SW480 (cell line): ENCODE measurements at regions not wholly inside any gene's neighbourhood (a gene's known extent, or its start where the extent isn't known, plus 50 kb on each side); places are given as distances from the start of the nearest gene placed in this dataset.

Experiments
- DNase-seq: peaks from one replicate; pipeline ENCODE4 v3.0.0-alpha.2; 2016; ENCODE audit warnings: low spot score

DNA sequence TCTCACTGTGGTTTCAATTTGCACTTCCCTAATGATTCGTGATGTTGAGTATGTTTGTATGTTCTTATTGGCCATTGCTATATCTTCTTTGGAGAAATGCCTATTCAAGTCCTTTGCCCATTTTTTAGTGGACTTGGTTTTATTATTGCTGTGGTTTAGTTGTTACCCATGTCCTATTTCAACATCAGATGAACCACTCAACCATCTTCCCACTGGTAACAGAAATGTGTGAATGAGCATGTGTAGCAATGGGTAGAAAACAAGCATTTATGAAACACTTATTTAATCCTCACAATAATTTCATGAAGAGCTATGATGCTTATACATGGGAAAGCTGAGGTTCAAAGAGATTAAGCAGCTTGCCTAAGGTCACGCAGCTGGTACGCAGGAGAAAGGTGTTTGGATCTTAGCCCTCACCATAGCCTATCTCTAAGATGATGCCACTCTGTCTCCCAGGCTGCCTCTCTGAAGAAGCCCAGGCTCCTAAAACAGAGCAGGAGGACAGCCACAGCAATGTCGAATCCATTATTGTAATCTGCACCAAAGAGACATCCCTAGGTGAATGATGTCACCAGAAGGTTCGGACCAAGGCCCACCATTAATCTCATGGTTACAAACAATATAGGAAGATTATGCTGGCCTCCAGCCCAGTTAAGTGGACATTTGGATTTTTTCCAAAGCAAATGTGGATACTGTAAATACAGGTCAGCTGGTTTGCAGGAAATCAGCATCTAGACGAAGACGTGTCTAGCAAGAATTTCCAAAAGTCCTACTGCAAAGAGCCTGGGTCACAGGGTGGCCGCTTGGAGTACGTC is 447.6 kb upstream of the ZMIZ1 start:
- no peak for DNase-seq

DNA sequence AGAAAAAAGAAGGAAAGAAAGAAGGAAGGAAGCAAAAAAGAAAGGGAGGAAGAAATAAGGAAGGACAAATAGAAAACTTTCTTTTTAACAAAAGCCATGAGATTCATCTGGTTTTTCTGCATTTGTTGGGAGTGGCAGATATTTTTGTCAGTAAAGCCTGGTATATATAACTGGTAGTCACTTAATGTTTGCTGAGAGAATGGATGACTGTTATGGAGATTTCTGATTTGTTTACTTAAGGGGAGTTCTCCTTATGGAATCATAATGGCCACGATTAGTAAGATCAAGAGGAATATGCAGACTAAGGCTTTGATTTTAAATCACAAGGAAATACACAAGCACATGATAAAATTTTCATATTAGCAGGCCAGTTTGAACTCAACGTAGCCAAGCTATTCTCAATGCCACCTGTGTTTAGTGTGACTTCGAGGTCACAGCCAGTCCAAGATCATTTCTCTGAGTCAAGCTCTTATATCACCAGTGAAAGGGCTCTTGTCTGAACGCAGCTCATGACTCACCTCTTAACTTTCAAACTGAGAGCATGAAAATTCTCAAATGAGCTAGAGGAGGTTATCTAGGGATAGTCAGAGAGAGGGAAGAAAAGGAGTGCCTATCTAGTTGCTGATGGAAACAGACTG is 445.1 kb upstream of the ZMIZ1 start:
- peak; percentile 54 for DNase-seq

DNA sequence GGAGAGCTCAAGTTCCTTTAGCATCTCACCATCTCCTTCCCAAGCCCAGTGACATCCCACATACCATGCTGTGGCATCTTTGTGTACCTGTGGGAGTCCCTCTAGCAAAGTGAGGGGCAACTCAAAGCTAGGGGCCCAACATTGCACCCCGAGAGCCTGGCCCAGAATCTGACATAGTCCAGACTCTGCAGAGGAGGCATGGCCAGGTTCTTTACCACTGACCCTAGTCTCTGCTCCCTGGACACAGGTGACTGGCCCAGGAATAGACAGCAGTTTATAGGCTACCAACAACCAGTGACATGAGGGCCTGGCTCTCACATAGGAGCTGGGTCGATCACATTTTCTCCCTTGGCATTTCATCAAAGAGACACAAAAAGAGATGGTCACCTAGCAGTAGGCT is 444.0 kb upstream of the ZMIZ1 start:
- no peak for DNase-seq

DNA sequence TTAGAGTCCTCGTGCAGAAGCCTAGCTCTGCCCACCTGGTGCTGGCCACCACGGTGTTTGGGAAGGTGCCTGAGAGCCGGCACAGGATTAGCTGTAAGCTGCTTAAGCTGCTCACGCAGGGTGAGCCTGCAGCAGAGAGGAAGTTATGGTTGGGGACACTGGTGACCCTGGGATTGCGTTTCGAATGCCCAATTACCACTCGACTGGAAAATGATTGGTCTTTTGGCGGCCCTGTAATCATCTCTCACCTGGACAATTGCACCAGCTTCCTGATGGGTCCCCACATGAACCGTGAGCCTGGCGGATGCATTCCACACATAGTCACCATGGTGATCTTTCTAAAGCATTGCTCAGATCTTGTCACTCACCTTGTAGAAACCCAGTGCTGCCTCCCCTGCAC is 442.3 kb upstream of the ZMIZ1 start:
- DNase-seq = peak; percentile 8

DNA sequence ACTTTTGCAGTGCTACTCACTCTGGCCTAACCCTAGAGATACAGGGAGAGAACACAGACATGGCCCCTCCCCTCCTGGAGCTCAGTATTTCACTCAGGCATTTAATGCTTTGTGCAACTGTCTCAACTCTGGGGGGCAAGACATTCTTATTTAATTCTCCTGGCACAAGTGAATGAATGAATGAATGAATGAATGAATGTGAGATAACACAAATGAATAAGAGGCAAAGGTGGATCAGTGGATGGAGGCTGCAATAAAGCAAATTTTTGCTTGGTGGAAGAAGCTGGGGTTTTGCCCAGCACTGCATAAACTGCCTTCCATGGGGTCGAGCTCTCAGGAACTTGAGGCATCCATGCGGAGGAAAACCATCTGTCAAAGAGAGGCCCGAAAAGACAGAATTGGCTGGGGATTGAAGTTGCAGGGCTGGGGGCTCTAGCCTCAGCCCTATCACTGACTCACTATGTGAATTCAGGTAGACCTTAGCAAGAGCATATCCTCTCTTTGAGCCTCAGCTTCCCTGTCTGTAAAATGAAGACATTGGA is 441.4 kb upstream of the ZMIZ1 start:
- DNase-seq = no peak

DNA sequence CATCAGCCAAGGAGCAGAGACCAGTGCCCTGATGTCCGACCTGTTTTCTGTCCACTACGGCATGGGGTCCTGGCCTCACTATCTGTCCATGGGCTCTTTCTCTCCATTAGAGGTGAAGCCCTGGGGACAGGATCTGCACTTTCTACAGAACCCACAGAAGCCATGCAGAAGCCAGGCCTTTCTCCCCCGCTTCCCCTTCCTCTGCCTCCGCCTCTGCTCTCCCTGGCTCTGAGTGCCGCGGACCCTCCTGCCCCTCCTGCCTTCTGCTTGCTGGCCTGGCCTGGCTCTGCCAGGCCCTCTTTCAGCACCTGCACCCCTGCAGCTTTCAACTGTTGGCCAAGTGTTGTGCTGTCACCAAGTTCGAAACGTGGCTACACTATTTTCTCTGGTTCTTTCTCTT is 439.8 kb upstream of the ZMIZ1 start:
- no peak for DNase-seq

DNA sequence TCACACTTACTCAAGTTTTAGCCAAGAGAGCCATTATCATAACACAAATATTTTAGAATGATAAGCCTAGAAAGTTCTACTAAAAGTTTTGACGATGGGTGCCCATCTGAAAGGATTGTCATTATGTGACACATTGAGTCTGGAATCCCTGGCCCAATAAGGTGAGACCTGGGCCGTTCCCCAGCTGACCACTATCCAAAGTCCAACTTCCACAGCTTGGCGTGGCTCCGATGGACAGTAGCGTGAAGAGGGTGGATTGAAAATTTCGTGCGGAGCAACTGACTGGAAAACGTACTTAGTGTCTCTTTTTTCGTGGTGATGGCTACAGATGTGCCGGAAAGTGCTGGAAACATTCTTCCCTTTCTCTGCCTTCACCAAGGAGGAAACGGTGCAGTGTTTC is 439.0 kb upstream of the ZMIZ1 start:
- no peak for DNase-seq

DNA sequence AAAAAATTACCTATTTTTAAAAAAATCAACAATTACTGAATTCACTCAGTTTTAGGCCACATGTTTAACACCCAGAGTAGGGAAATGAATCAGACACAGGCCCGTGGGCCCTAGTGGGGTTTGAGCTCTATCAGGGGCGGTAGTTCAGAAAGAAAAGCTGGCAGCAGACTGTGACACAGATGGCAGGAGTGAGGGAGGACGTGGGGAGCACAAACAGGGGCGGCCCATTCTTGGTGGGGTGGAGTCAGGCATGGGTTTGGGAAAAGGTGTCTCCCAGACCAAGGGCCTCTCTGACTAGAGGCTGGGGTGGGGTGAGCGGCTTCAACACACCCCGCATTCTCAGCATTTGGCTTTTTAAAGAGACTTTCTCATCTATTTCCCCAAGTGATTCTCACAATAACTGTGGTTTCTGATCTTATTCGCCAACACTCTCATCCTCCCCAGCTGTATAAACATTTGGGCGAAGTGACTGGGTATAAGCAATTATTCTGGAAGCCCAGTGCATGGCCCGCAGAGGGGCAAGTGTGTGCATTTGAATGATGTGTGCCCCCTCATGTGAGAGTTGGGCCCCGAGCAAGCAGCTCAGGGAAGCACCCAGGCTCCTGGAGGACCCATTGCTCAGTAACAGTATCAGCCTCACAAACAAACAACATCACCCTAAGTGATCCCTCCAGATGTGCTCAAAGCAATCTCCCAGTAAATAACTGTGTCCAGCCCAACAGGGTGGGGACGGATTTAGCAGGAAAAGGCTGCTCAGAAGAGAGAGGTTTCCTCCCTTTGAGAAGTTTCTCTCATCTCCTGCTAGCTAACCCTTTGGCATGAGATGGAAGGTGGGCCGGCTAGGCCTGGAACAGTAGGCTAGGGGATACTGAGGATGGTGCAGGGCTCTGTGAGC is 437.6 kb upstream of the ZMIZ1 start:
- no peak for DNase-seq

DNA sequence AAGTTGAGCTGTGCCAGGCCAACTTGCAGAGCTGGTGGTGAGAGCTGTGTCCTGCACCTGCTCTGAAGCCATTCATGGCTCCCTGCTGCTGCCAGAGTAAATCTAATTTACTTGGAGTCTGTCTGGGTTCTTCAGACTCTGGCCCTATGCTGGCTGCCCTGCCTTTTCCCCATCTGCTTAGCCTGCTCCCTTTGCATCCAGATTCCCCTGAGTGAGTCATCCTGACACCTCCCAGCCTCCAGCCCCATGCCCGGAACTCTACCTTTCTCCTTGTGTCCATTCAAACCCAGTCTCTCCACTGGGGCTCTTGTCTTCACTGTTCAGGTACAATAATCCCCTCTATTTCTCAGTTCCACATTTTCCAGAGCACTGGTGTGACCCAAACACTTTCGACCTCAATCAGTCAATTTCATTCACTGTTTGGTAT is 434.4 kb upstream of the ZMIZ1 start:
- DNase-seq = peak; percentile 41

DNA sequence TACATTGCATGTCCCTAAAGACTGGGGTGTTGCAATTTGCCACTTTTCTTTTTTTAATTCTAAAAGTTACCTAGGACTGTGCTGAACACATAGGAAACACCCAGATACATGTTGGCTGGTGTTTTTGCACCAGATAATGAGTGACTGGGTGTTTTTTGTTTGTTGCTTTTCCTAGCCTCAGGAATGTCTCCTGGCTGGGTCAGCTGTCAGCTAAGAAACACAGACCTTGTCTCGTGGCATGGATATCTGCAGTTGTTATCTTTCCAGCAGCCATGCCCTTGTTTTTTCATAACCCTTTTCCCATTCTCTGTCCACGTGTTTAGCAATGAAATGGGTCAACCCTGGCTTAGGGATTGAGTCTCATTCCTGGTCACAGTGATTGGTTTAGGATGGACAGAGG is 433.9 kb upstream of the ZMIZ1 start:
- no peak for DNase-seq

DNA sequence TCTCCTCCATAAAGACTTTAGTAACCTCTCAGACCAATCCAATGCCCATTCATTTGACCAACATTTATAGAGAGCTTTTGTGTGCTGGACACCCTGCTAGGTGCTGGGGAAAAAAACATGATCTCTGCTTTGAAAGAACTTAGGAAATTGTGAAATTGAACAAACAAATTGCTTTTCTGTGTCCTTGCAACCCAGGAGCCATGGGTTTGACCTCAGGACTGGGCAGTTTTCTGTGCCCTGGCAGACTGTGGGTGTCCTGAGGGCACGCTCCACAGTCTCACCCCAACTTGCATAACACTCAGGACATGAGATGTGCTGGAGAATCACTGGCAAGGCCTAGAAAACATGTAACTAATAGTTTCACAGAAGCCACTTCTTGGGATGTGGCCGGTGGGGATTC is 429.1 kb upstream of the ZMIZ1 start:
- DNase-seq = no peak

DNA sequence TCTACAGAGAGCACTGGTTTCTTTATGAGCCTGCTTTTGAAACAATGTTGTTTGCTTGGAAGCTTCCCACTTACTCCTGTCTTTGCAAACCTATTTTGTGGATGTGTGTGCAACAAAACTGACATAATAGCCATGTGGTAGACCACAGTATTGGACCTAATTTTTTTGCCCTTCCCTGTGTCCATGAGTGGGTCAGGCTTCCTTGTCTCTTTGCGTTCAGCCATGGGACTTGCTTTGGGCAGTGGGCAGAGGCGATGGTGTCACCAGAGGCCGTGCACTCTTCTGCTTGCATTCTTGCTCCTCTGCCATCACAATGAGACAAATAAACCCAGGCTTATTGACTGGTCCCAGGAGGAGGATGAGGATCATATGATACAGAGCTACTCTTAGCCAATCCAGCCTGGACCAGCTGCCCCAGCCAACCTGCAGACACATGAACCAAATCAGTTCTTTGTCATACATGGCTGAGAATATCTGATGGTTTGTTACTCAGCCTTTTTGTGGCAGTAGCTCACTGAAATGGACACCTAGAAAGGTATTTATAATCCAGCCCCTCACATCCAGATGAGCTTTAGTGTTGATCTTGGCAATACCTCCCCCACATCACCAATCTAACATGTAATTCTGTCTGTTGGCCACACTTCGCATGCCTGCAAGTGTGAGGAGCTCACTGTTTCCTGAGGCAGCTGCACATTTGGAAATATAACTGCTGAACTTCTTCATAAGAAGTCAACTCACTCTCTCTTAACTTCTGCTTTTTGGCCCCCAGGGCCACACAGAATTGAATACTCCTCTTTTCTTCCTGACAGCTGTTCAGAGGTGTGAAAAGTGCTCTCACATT is 427.8 kb upstream of the ZMIZ1 start:
- DNase-seq = no peak

DNA sequence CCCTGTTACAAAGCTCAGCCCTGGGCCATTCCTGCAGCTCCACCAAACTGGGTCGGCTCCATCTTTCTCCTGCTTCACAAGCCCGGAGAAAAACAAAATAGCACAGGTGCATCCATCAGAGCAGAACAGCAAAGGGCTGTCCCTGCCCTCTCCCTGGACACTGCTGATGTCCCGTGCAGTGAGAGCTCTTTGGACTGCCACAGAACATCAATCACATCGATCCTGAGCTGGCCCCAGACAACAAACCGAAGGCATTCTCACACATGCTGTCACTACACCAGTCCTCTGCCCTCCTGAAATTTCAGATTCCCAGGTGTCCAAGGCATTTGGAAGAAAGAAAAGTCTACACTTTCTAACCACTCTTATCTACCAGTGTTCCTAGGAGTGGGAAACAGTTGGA is 427.1 kb upstream of the ZMIZ1 start:
- no peak for DNase-seq

DNA sequence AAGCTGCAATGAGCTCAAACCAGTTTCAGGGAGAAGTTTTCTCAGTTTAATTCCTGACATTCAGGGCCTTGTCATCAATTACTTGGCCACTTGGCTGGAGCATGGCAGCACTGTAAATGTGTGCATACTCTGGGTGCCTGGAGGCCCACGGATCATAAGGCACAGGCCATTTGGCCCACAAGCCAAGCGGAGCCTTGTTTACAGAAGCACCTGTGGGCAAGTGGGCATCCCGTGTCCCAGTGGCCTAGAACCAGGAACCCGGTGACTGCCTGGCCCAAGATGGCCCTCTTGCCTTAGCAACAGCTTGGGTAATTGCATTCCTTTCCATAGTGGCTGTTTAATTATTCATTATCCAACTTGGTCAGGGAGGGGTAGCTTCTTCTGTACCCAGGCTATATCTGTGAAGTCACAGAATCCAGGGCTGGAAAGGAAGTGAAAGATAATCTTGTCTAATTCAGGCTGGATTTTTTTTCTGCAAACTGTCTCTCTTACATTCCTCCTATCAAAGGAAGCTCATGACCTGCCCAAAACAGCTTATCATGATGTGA is 426.4 kb upstream of the ZMIZ1 start:
- DNase-seq = no peak

DNA sequence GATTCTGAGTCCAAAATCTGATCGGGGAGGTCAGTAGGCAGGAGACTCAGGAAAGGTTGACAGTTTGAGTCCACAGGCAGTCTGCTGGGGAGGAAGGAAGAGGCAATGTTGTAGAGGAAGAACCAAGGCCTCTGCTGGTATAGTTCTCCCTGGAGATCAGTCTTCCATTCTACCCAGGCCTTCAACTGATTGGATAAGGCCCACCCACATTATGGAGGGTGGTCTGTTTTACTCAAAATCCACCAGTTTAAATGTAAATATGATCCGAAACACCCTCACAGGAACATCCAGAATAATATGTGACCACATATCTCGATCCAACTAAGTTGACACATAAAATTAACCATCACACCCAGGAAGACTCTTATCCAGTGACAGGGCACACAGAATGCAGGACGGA is 425.3 kb upstream of the ZMIZ1 start:
- DNase-seq = no peak

DNA sequence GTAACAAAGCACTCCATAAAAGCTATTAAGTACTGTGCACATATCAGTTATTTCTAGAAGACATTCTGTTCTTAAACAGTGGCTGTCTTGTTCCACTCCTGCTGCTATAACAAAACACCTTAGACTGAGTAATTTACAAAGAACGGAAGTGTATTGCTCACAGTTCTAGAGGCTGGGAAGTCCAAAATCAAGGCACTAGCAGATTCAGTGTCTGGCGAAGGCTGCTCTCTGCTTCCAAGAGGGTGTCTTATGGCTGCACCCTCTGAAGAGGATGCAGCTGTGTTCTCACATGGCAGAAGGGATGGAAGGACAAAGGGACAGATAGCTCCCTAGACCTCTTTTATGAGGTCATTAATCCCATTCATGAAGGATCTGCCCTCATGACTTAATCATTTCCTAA is 424.2 kb upstream of the ZMIZ1 start:
- no peak for DNase-seq

DNA sequence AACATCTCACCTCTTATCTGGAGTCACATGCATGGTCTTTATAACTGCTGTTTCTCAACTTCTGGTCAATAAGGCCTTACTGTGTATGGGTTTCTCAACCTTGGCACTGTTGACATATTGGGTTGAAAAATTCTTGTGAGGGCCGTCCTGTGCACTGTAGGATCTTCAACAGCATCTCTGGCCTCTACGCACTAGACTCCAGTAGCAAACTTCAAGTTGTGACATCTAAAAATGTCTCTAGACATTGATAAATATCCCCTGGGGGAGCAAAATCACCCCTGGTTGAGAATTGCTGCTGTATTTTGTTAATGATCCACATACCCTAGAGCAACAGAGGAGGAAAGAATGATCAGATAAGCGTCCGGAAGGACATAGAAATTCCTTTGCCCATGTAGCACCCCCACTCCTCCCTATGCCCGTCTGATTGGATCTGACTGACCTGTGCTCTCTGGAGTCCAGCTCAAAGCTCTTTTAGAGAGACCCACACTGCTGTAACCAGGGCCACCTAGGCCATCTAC is 423.5 kb upstream of the ZMIZ1 start:
- DNase-seq = no peak

DNA sequence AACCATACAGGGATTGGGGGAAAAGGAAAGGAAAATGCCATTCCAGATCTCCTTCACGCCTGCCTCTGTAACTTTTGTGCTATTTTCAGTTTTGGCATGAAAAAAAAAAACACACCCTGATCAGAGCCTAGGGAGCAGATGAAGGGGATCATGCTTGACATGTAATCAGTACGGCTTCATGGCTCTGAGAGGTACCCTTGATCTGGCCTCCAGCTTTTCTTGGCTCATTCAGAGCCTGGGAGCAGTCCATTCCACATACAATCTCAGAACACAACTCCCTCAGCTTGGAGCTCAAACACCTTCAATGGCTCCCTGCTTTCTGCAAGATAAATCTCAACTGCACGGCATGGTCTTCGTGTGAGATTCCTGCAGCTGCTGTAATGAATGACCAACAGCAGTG is 422.8 kb upstream of the ZMIZ1 start:
- no peak for DNase-seq

DNA sequence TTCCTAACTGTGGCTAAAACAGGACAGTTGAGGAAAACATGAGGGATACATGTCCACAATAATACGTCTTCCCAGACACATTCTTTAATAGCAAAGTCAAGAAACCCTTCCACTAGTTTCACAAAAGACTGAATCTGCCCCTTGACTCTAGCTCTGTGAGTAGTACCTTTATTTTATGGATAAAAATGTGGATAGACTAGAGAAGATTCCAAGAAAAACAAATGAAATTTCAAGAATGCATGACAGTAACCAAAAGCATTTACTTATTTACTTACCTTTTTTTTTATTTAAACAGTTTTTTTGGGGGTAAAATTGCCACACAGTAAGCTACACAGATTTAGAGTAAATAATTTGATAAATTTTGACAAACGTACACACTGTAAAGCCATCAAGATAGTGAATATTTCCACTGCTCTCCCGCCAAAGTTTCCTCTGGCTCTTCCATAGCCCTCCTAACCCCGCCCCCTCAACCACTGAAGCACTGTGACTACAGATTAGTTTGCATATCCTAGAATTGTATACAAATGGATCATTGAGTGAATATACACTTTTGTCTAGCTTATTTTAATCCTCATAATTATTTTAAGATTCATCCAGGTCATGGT is 420.4 kb upstream of the ZMIZ1 start:
- no peak for DNase-seq

DNA sequence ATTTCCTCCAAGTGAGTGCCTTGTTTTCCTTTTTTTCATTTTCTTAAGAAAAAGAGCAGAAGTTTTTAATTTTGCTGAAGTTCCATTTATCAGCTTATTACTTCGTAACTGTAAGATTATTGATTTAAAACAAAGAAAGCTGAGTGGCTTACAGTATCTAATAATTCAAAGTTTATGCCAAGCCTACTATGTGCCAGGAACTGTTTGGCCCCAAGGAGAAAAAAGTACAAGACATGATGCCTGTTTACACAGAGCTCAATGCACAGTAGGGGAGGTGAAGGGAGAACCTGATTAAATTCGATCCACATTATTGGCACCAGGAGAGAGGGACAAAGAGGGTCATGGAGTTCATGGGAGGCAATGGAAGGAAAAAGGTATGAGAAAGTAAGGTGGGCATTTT is 419.3 kb upstream of the ZMIZ1 start:
- DNase-seq = no peak

DNA sequence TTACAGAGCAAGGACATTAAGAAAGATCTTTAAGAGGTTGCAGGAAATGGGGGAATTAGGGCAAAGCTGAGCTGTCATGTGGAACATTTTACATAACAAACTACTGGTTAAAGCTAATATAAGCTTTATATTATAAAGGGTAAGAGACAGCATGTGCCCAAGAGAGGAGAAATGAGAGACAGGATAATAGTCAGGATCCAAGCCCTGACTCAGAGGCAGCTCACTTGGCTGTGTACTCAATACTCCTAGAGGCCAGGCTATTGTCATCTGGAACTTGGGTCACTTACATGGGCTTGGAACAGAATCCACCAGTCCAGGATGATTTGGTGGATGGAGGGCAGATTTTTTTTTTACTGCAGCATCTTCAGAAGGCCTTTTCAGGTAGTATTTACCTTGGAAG is 418.6 kb upstream of the ZMIZ1 start:
- no peak for DNase-seq
